ENCODE measurements at regions not wholly inside any gene's neighbourhood (a gene's known extent, or its start where the extent isn't known, plus 50 kb on each side); places are given as distances from the start of the nearest gene placed in this dataset.

GRCh38 chr13:73772449-73773167 lies 361.6 kb downstream of the KLF12 start:
- TF ChIP-seq CTCF (IDR thresholded peaks at IDR 0.05) (no peak), POLR2A (IDR thresholded peaks at IDR 0.05) (no peak)
